H1 (cell line): ENCODE measurements at regions not wholly inside any gene's neighbourhood (a gene's known extent, or its start where the extent isn't known, plus 50 kb on each side); places are given as distances from the start of the nearest gene placed in this dataset.

Experiments used
- CTCF ChIA-PET: fragments of 300-600 bp; sonication (Branson Sonifier 250); formaldehyde crosslinking; loops from one replicate; lab custom pipeline; 2021; ENCODE audit not compliant: partially characterized antibody; lab: Charles Lee
- POLR2A ChIA-PET: fragments of 300-600 bp; sonication (Branson Sonifier 250); formaldehyde crosslinking; loops from one replicate; lab custom pipeline; 2021; ENCODE audit warnings: inconsistent platforms; ENCODE audit not compliant: partially characterized antibody; lab: Charles Lee
- DNase-seq, 2 experiments: peaks; one replicate each; pipeline versions ENCODE4 v3.0.0 to v3.0.0-alpha.2; 2010 to 2022; ENCODE audit warnings: low spot score in 2 of 2, low read depth in 1 of 2, mixed read lengths in 1 of 2
- FAIRE-seq: peaks from 2 replicates; lab custom pipeline; 2011; peaks lifted over from hg19 to GRCh38; lab: Jason Lieb, UNC
- H2AFZ ChIP-seq: 2 replicates; pipeline ENCODE4 v1.8.1; 2012; ENCODE audit warnings: low read length, inconsistent platforms
- H2AK5ac ChIP-seq: 2 replicates; pipeline ENCODE4 v1.6.1; 2013; ENCODE audit warnings: low read depth, low read length
- H2BK120ac ChIP-seq: replicated peaks from 2 replicates; pipeline ENCODE3; 2013; ENCODE audit warnings: low read depth, low read length, inconsistent platforms
- H2BK12ac ChIP-seq: 2 replicates; pipeline ENCODE4 v1.6.1; 2013; ENCODE audit warnings: low read depth, low read length
- H2BK15ac ChIP-seq: 2 replicates; pipeline ENCODE4 v1.6.1; 2013; ENCODE audit warnings: low read length
- H2BK20ac ChIP-seq: 2 replicates; pipeline ENCODE4 v1.6.1; 2013; ENCODE audit warnings: low read length
- H2BK5ac ChIP-seq: 2 replicates; pipeline ENCODE4 v1.6.1; 2013; ENCODE audit warnings: low read depth, low read length
- H3K14ac ChIP-seq: 2 replicates; pipeline ENCODE4 v1.6.1; 2013; ENCODE audit warnings: inconsistent platforms; ENCODE audit not compliant: insufficient read length
- H3K18ac ChIP-seq: 2 replicates; pipeline ENCODE4 v1.6.1; 2013; ENCODE audit warnings: low read length; ENCODE audit errors: extremely low read depth
- H3K23ac ChIP-seq: 2 replicates; pipeline ENCODE4 v1.6.1; 2013; ENCODE audit warnings: inconsistent platforms; ENCODE audit not compliant: insufficient read length
- H3K23me2 ChIP-seq: 2 replicates; pipeline ENCODE4 v1.6.1; 2013; ENCODE audit warnings: low read depth, low read length
- H3K27ac ChIP-seq: 2 replicates; pipeline ENCODE4 v1.6.1; 2011; ENCODE audit warnings: low read depth, low read length, inconsistent platforms
- H3K27me3 ChIP-seq, 4 experiments: replicated peaks in 1 of 4; 1 replicate in 1 of 4; 2 replicates in 3 of 4; pipeline versions ENCODE4 v1.6.1 to v1.8.1; 2011 to 2013; ENCODE audit warnings: low read length in 3 of 4, mild to moderate bottlenecking in 3 of 4, inconsistent platforms in 2 of 4, mixed read lengths in 2 of 4, moderate library complexity in 1 of 4; ENCODE audit not compliant: control insufficient read depth in 3 of 4, insufficient read depth in 3 of 4; ENCODE audit errors: extremely low read depth in 1 of 4
- H3K36me3 ChIP-seq, 4 experiments: 2 replicates each; pipeline versions ENCODE4 v1.6.1 to v1.8.1; 2011 to 2013; ENCODE audit warnings: mild to moderate bottlenecking in 4 of 4, low read length in 3 of 4, moderate library complexity in 2 of 4, control low read depth in 1 of 4, inconsistent platforms in 1 of 4; ENCODE audit not compliant: insufficient read depth in 4 of 4, control insufficient read depth in 2 of 4
- H3K4ac ChIP-seq: replicated peaks from 2 replicates; pipeline ENCODE3; 2013; ENCODE audit warnings: low read length, low read depth, mixed read lengths, inconsistent platforms; ENCODE audit not compliant: insufficient read length
- H3K4me1 ChIP-seq, 4 experiments: replicated peaks in 1 of 4; 1 replicate in 1 of 4; 2 replicates in 3 of 4; pipeline versions ENCODE4 v1.6.1 to v1.8.1; 2011 to 2013; ENCODE audit warnings: low read length in 3 of 4, inconsistent platforms in 2 of 4, mixed read lengths in 1 of 4; ENCODE audit not compliant: insufficient read depth in 4 of 4, control insufficient read depth in 3 of 4
- H3K4me2 ChIP-seq, 2 experiments: 2 replicates each; pipeline versions ENCODE4 v1.6.1 to v1.8.1; 2011 to 2013; ENCODE audit warnings: low read depth in 2 of 2, low read length in 2 of 2, control low read depth in 1 of 2, inconsistent platforms in 1 of 2, mild to moderate bottlenecking in 1 of 2; ENCODE audit not compliant: insufficient read depth in 1 of 2
- H3K4me3 ChIP-seq, 4 experiments: fragments of 200-600, 300-600 bp in 1 of 4; sonication (generic), shearing (Covaris generic), sonication (Bioruptor Twin) in 1 of 4; 2 replicates each; pipeline versions ENCODE4 v1.5.1 to v1.8.1; 2011 to 2016; ENCODE audit warnings: low read length in 4 of 4, low read depth in 3 of 4, control low read depth in 2 of 4, inconsistent platforms in 2 of 4, mild to moderate bottlenecking in 2 of 4, mixed read lengths in 1 of 4, moderate library complexity in 1 of 4; ENCODE audit not compliant: insufficient read depth in 2 of 4; ENCODE audit errors: extremely low read depth in 1 of 4
- H3K56ac ChIP-seq: replicated peaks from 2 replicates; pipeline ENCODE3; 2013; ENCODE audit warnings: low read depth, mild to moderate bottlenecking, mixed read lengths, low read length, inconsistent platforms; ENCODE audit not compliant: insufficient read length
- H3K79me1 ChIP-seq: 2 replicates; pipeline ENCODE4 v1.6.1; 2013; ENCODE audit warnings: low read depth, low read length, control low read depth
- H3K79me2 ChIP-seq, 2 experiments: 2 replicates each; pipeline versions ENCODE4 v1.6.1 to v1.8.1; 2012 to 2013; ENCODE audit warnings: low read length in 2 of 2, mild to moderate bottlenecking in 2 of 2, inconsistent platforms in 1 of 2; ENCODE audit not compliant: insufficient read depth in 2 of 2, control insufficient read depth in 1 of 2
- H3K9ac ChIP-seq, 4 experiments: replicated peaks in 1 of 4; 1 replicate in 1 of 4; 2 replicates in 3 of 4; pipeline versions ENCODE4 v1.6.1 to v1.8.1; 2011 to 2013; ENCODE audit warnings: low read depth in 3 of 4, low read length in 3 of 4, control low read depth in 2 of 4, mild to moderate bottlenecking in 2 of 4, moderate library complexity in 2 of 4, inconsistent platforms in 1 of 4; ENCODE audit errors: extremely low read depth in 1 of 4
- H3K9me3 ChIP-seq, 2 experiments: 2 replicates each; pipeline versions ENCODE4 v1.6.1 to v1.8.1; 2012 to 2013; ENCODE audit warnings: mild to moderate bottlenecking in 2 of 2, moderate library complexity in 2 of 2, control low read depth in 1 of 2, inconsistent platforms in 1 of 2, low read depth in 1 of 2, low read length in 1 of 2, mixed read lengths in 1 of 2; ENCODE audit not compliant: insufficient read depth in 2 of 2
- H4K20me1 ChIP-seq, 2 experiments: replicated peaks in 1 of 2; 2 replicates each; pipeline versions ENCODE3 to v1.8.1; 2011 to 2013; ENCODE audit warnings: inconsistent platforms in 2 of 2, low read length in 2 of 2, mild to moderate bottlenecking in 1 of 2; ENCODE audit not compliant: insufficient read depth in 2 of 2, control insufficient read depth in 1 of 2
- H4K5ac ChIP-seq: 2 replicates; pipeline ENCODE4 v1.6.1; 2013; ENCODE audit warnings: low read length, low read depth, mixed read lengths, inconsistent platforms; ENCODE audit not compliant: insufficient read length
- H4K8ac ChIP-seq: 2 replicates; pipeline ENCODE4 v1.8.0; 2013; ENCODE audit warnings: mild to moderate bottlenecking, moderate library complexity, low read length, inconsistent platforms; ENCODE audit not compliant: insufficient read depth; ENCODE audit errors: extremely low read depth
- H4K91ac ChIP-seq: replicated peaks from 2 replicates; pipeline ENCODE3; 2013; ENCODE audit warnings: low read length, mixed read lengths, inconsistent platforms; ENCODE audit not compliant: insufficient read length
- ASH2L ChIP-seq: fragments of 200-600, 300-600 bp; sonication (generic); IDR thresholded peaks from one replicate; pipeline ENCODE4 v1.7.1; 2017; ENCODE audit warnings: low read length
- ATF2 ChIP-seq: IDR thresholded peaks from 2 replicates; pipeline ENCODE4 v1.6.1; 2012; ENCODE audit warnings: low read length, inconsistent platforms
- CBX5 ChIP-seq: fragments of 300-800, 300-1000 bp; sonication (generic); IDR thresholded peaks from 2 replicates; pipeline ENCODE4 v1.7.1; 2016; ENCODE audit warnings: antibody characterized with exemption, low read length, low read depth
- CHD2 ChIP-seq: IDR thresholded peaks from 2 replicates; pipeline ENCODE4 v1.6.1; 2012; ENCODE audit warnings: low read length, improper control_type of control experiment
- KDM4A ChIP-seq: IDR thresholded peaks from one replicate; pipeline ENCODE4 v1.7.1; 2012; ENCODE audit warnings: low read depth, mild to moderate bottlenecking, moderate library complexity, low read length, inconsistent platforms; ENCODE audit not compliant: severe bottlenecking
- PHF8 ChIP-seq: fragments of 200-600 bp; sonication (generic); conservative IDR thresholded peaks from 2 replicates; pipeline ENCODE4 v1.7.1; 2012; ENCODE audit warnings: low read depth, mild to moderate bottlenecking, inconsistent platforms, low read length, moderate library complexity
- RAD21 ChIP-seq, 2 experiments: IDR thresholded peaks in 1 of 2; conservative IDR thresholded peaks in 1 of 2; 2 replicates each; pipeline ENCODE4 v1.6.1; 2011; ENCODE audit warnings: low read depth in 2 of 2, low read length in 2 of 2, improper control_type of control experiment in 1 of 2, inconsistent platforms in 1 of 2, mild to moderate bottlenecking in 1 of 2, moderate library complexity in 1 of 2
- RBBP5 ChIP-seq: IDR thresholded peaks from 2 replicates; pipeline ENCODE4 v1.7.1; 2012; ENCODE audit warnings: low read depth, mild to moderate bottlenecking, inconsistent platforms, low read length, moderate library complexity, borderline replicate concordance
- SUZ12 ChIP-seq: fragments of 200-600 bp; sonication (generic); IDR thresholded peaks from 2 replicates; pipeline ENCODE4 v1.6.1; 2012; ENCODE audit warnings: mild to moderate bottlenecking, inconsistent platforms, low read length, moderate library complexity, mixed read lengths
- USF2 ChIP-seq: IDR thresholded peaks from 2 replicates; pipeline ENCODE4 v1.6.1; 2011; ENCODE audit warnings: low read length, improper control_type of control experiment
- WGBS, 2 experiments: shearing (Covaris generic) in 1 of 2; methylation state at CpG; one replicate each; pipeline versions ENCODE4 v1.1.6 to v1.1.7; 2013 to 2015; ENCODE audit warnings: low lambda C conversion rate in 2 of 2, mixed read lengths in 2 of 2, inconsistent platforms in 1 of 2, low coverage in 1 of 2, missing lambda C conversion rate in 1 of 2; ENCODE audit not compliant: insufficient replicate concordance in 2 of 2, insufficient coverage in 1 of 2, insufficient read length in 1 of 2; ENCODE audit errors: extremely low coverage in 1 of 2, missing lambda C conversion rate in 1 of 2; 5-methylcytosine and 5-hydroxymethylcytosine counted together

- POLR2A ChIA-PET, result interaction anchor here (1.4 kb wide), 1 partner anchor 85 kb away, joined by 3 read pairs; no protein-coding TSS in a partner anchor
- Histone ChIP-seq H3K4ac (no peak overlapping the region), H3K4me2 (no peak overlapping the region), H3K9ac (no peak overlapping the region), H3K56ac (no peak overlapping the region), H2BK15ac (no peak overlapping the region), H4K20me1 (no peaks in the 10 kb centered on the region), H4K5ac (no peak overlapping the region), H2AFZ (no peak overlapping the region), H4K91ac (no peak overlapping the region), H3K18ac (no peak overlapping the region), H3K14ac (no peak overlapping the region), H2BK20ac (no peak overlapping the region), H2BK5ac (no peak overlapping the region), H4K8ac (no peak overlapping the region), H3K36me3 (no peaks in the 10 kb centered on the region), H3K9me3 (no peaks in the 10 kb centered on the region), H3K23me2 (no peaks in the 10 kb centered on the region; the same call in 1 of the 2 replicates), H3K79me1 (no peaks in the 10 kb centered on the region), H2BK120ac (no peak overlapping the region), H3K4me3 (no peak overlapping the region), H3K27me3 (no peaks in the 10 kb centered on the region), H2BK12ac (no peak overlapping the region), H3K23ac (no peak overlapping the region), H3K27ac (no peak overlapping the region), H2AK5ac (no peak overlapping the region), H3K79me2 (peaks cover 0 to under 1% of the 10 kb centered on the region in 2 experiments; a peak in 1 of 4 replicates), H3K4me1 (peaks cover 0 to 6% (median 4%) of the 10 kb centered on the region in 4 experiments; a peak in 3 of 7 replicates)
- peak; percentile 48 for FAIRE-seq
- DNase-seq, result no peak
- WGBS, 2 experiments, result 66% methylated on average over 3 of the region's 3 CpGs; no CpG with 5 or more reads in 1 of the 2 experiments
- CTCF ChIA-PET, result interaction anchor here (0.7 to 4.1 kb wide), 23 partner anchors 9 to 248 kb away, joined by 3 to 49 read pairs (median 3); no protein-coding TSS in a partner anchor
- TF ChIP-seq CBX5 (no peak), ATF2 (no peak), ASH2L (no peak), KDM4A (no peak), CHD2 (no peak), PHF8 (no peak), RBBP5 (no peak), RAD21 (IDR thresholded peaks at IDR 0.05 in 1 of 2, conservative IDR thresholded peaks at IDR 0.05 in 1 of 2; ENCODE audit: low read depth in 2 of 2, low read length in 2 of 2) (peak; percentile 34 to 36; a peak in 3 of 4 replicates), USF2 (no peak), SUZ12 (no peak)
These were observed 195.7 kb upstream of the ANK2 start for GRCh38 chr4:112853662-112854256.
